Left forelimb (tissue), 1 donor: ENCODE measurements at regions not wholly inside any gene's neighbourhood (a gene's known extent, or its start where the extent isn't known, plus 50 kb on each side); places are given as distances from the start of the nearest gene placed in this dataset.
"Not testable (repeated sequence)": the region's sequence is repeated elsewhere in the genome, so short reads cannot be mapped to it uniquely, and the experiment has no call there.

Experiments used
- DNase-seq: peaks from one replicate; pipeline ENCODE4 v3.0.0-alpha.2; 2018; ENCODE audit warnings: low spot score

GRCh38 chr2:47964277-47964676, 58.0 kb upstream of the FBXO11 start:
- DNase-seq = no peak

- no peak for DNase-seq
These were observed 58.6 kb upstream of the FBXO11 start for GRCh38 chr2:47964722-47965434.

- not testable (repeated sequence) for DNase-seq
These were observed 70.4 kb upstream of the FBXO11 start for GRCh38 chr2:47976728-47977127.

DNA sequence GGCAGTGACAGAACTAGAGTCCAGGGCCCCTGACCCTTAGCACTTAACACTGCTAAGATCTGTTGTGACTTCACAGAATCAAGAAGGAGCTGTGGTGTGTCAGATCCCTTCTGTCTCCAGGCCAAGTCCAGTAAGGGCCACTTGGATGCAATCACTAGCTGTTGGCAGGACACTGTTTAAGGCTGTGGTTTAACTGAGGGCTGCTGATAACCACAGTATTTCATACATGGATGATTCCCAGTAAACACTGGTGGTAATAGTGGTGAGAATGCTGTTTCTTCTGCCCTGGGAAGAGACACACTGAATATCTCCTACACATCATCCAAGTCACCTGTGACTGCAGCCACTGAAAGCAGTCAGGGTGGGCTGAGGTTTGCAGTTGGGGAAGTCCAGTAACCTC, 77.7 kb upstream of the FBXO11 start:
- no peak for DNase-seq

- no peak for DNase-seq
These were observed 84.2 kb upstream of the FBXO11 start for GRCh38 chr2:47990503-47990902.

DNA sequence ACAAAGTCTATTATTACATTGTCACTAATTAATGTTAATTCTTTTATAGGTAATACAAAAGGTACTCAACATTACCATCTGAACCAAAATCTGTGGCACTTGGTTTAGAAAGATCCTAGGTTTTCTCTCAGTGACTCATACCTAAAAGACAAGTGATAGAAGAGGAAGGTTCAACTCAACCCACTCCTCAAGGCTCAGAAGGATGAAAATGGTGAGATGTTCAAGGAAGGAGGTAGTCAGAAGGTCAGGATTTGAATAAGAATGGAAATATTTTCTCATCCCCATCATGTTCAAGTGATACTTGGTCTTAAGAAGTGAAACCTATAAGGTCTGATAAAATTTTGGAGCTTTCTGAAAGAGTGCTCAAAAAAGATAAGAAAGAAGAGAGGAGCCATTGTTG, 86.4 kb upstream of the FBXO11 start:
- DNase-seq = no peak

DNA sequence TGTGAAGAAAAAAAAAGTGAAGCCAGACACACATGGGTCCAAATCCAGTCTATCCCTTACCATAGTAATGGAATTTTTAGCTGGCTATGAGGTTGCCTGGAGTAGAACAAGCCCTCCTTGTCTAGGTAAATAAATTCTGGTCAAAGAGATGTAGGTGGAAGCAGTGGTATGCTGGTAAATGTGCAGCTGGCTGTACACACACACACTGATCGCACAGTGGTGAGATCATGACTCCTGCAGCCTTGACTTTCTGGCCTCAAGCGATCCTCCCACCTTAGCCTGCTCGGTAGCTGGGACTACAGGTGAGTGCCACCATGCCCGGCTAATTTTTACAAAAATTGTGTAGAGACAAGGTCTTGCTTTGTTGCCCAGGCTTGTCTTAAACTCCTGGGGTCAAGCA, 90.5 kb upstream of the FBXO11 start:
- no peak for DNase-seq

DNA sequence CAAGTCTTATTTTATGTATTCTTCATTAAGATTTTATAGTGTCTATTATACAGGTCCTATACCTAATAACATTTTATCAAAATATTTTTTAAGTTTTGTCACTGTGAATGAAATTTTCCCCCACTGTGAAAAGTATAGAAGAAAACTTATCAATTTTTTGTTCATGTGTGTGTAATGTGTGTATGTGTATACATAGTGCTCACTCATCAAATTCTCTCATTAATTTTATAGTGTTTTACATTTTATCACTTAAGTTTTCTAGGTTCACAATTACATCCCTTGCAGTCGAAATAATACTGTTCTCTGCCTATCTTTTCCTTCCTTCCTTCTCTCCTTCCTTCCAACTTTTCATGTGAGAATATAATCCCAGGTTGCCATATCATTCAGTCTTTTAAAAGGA, 93.2 kb upstream of the FBXO11 start:
- no peak for DNase-seq

DNA sequence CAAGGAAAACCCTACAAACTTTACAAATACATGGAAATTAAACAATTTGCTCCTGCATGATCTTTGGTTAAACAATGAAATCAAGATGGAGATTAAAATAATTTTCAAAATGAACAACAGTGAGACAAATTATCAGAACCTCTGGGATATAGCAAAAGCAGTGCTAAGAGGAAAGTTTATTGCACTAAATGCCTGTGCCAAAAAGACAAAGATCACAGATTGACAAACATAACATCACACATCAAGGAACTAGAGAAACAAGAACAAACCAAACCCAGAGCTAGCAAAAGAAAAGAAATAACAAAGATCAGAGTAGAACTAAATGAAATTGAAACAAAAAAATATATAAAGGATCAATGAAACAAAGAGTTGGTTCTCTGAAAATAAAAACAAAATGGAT, 95.2 kb upstream of the FBXO11 start:
- DNase-seq = no peak

DNA sequence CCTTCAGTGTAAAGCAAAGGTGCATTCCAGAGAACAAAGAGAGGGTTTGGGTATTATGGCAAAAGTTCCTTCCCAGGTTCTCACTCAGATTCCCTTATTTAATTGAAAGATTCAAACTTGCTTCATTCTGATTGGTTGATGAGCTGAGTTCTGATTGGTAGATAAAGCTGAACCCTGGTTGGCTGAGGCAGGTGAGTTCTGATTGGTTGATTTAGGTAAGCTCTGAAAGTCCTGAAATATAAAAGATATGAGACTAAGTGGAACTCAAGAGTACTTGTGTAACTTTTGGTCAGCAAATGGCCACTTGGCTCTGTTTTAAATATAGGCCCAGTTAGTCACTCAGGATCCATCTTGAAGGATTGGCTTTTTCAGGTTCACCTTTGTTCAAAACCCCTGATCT, 99.8 kb upstream of the FBXO11 start:
- no peak for DNase-seq

DNA sequence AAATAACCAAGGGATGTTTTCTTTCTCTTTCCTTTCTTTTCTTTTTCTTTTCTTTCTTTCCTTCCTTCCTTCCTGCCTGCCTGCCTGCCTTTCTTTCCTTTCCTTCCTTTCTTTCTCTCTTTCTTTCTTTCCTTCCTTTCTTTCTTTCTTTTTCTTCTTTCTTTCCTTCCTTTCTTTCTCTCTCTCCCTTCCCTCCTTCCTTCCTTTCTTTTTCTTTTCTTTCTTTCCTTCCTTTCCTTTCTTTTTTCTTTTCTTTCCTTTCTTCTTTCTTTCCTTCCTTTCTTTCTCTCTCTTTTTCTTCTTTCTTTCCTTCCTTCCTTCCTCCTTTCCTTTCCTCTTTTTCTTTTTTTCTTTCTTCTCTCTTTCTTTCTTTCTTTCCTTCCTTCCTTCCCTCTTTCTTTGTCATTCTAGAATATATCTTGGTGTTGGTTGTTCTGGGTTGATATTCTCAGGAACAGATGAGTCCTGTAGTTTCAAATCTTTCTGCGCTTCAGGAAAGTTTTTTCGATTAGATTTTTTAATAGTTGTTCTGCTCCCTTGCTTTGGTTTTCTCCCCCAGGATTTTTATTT, 101.5 kb upstream of the FBXO11 start:
- DNase-seq = no peak

DNA sequence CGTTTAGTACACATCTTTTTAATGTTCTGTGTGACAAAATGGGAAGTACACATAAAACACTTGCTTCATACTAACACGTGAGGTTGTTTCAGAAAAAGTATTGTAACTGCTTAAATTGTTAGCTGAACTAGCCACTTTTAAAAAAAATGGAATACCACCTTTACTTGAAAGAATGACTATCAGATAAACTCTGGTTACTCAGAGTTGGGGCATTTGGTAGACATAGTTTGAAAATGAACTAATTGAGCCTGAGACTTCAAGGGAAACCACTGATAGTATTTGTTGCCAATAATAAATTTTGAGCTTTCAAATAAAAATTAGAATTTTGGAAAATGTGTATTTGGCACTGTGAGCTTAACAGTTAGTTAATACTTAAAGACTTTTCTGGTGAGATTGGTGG, 103.0 kb upstream of the FBXO11 start:
- no peak for DNase-seq

GRCh38 chr2:48015421-48015820, 109.1 kb upstream of the FBXO11 start:
- no peak for DNase-seq

GRCh38 chr2:48016225-48017019, 110.1 kb upstream of the FBXO11 start:
- no peak for DNase-seq

DNA sequence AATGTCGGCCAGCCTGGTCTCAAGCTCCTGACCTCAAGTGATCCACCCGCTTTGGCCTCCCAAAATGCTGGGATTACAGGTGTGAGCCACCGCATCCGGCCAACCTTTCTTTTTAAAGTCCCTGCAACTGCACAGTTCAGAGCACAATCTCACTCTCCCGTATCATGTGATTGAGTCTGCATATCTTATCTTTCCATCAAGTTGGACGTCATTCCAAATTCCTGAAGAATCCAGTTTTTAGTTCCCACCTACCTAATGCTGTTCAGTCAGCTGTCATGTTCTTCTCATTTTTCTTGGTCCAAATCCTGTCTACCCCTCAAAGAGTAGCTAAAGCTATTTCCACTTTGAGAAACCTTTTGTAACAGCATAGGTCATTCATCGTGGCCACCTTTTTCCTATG, 110.8 kb upstream of the FBXO11 start:
- DNase-seq = no peak

- DNase-seq = no peak
These were observed 112.2 kb upstream of the FBXO11 start for GRCh38 chr2:48018480-48018879.

DNA sequence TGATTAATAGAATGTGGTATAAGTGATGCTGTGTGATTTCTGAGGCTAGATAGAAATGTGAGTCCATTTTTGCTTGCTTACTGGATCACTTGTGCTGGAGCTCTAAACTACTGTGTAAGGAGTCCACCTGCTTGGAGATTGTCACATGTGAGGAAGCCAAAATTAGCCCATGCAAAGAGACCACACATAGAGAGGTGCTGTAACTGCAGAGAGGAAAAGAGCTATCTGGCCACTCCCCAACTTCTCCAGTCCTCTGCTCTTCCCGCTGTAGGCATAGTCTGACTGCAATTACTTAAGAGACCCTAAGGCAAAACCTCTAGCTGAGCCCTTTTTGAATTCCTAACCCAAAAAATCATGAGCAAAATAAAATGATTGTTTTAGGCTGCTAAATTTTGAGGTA, 120.6 kb upstream of the FBXO11 start:
- DNase-seq = no peak

DNA sequence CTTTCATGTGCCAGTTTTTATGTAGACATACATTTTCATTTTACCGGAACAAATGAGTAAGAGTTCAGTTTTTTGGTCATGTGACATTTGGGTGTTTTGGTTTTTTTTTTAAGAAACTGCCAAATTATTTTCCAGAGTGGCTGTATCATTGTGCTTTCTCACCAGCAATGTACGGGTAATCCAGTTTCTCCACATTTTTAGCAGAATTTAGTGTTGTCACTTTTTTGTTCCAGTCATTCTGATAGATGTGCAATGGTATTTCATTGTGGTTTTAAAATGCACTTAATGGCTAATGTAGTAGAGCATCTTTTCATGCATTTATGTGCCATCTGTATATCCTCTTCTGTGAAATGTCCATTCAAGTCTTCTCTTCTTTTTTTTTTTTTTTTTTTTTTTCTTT, 126.5 kb upstream of the FBXO11 start:
- no peak for DNase-seq

- DNase-seq = no peak
These were observed 128.0 kb upstream of the FBXO11 start for GRCh38 chr2:48034295-48034694.

DNA sequence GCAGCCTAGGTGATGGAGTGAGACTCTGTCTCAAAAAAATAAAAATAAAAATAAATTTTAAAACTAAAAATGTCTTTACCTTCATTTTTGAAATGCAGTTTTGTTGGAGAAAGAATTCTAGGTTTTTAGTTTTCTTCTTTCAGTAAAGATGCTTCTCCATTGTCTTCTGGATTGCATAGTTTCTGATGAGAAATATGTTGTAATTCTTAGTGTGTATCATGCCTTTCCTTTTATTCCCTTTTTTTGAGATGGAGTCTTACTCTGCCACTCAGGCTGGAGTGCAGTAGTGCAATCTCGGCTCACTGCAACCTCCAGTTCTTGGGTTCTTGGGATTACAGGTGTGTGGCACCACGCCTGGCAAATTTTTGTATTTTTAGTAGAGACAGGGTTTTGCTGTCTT, 130.0 kb upstream of the FBXO11 start:
- DNase-seq = no peak

- no peak for DNase-seq
These were observed 133.1 kb upstream of the FBXO11 start for GRCh38 chr2:48039209-48039990.

DNA sequence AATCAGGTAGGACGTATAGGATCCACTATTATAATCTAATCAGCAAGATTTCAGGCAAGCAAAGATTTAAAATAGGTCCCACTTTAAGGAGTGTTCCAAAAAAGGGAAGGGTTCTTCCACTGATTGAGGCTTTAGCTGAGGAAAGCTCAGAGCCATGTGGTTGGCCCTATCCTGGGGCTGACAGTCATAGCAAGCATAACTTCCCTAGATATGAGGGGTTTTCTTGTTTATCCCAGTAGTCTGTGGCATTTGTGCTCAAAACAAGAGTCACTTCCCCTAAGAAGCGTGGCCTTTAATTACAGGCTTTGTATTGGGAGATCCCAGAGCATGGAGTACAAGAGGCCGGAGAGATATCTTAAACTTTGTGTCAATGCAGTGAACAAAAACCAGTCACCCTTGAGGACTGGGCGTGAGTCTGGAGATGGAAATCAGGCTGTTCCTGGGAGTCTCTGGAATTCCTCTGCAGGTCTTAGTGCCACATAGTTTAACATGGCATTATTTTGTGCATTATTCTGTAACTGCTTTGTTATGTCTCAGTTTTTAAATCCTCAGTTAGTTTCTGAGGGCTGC, 136.9 kb upstream of the FBXO11 start:
- no peak for DNase-seq
